B cell (primary cell): ENCODE measurements at regions not wholly inside any gene's neighbourhood (a gene's known extent, or its start where the extent isn't known, plus 50 kb on each side); places are given as distances from the start of the nearest gene placed in this dataset.

Experiments used
- CTCF ChIP-seq: fragments of 200-600 bp; IDR thresholded peaks from one replicate; pipeline ENCODE4 v1.8.0; 2022; ENCODE audit warnings: antibody characterized with exemption, mild to moderate bottlenecking
- EZH2 ChIP-seq: IDR thresholded peaks from 2 replicates; pipeline ENCODE4 v1.6.1; 2012; ENCODE audit warnings: borderline replicate concordance, low read depth, mild to moderate bottlenecking, moderate library complexity, low read length; ENCODE audit not compliant: insufficient read depth, poor library complexity, severe bottlenecking

- no peak for TF ChIP-seq CTCF
- TF ChIP-seq EZH2: no peak
Measured at GRCh38 chr6:95159557-95159956, 417.8 kb upstream of the MANEA start.
